Endodermal cell (in vitro differentiated cells): ENCODE measurements at regions not wholly inside any gene's neighbourhood (a gene's known extent, or its start where the extent isn't known, plus 50 kb on each side); places are given as distances from the start of the nearest gene placed in this dataset.

ENCODE experiments used
- DNase-seq: peaks from one replicate; pipeline ENCODE4 v3.0.0-alpha.2; 2017
- H3K27ac ChIP-seq: 2 replicates; pipeline ENCODE4 v1.5.1; 2013; ENCODE audit warnings: mild to moderate bottlenecking, low read depth, low read length, moderate library complexity
- H3K27me3 ChIP-seq: 2 replicates; pipeline ENCODE4 v1.6.1; 2013; ENCODE audit warnings: mild to moderate bottlenecking, low read length, moderate library complexity; ENCODE audit not compliant: insufficient read depth, control insufficient read depth, poor library complexity, severe bottlenecking
- H3K36me3 ChIP-seq: 2 replicates; pipeline ENCODE4 v1.7.0; 2013; ENCODE audit warnings: mild to moderate bottlenecking, low read length, moderate library complexity; ENCODE audit not compliant: control insufficient read depth, insufficient read depth
- H3K4me1 ChIP-seq: one replicate; pipeline ENCODE4 v1.7.0; 2013; ENCODE audit warnings: low read length; ENCODE audit not compliant: control insufficient read depth, insufficient read depth
- H3K4me3 ChIP-seq: 2 replicates; pipeline ENCODE4 v1.5.1; 2013; ENCODE audit warnings: mild to moderate bottlenecking, low read length, moderate library complexity
- H3K9ac ChIP-seq: 2 replicates; pipeline ENCODE4 v1.6.1; 2013; ENCODE audit warnings: mild to moderate bottlenecking, low read length, moderate library complexity; ENCODE audit not compliant: poor library complexity, severe bottlenecking; ENCODE audit errors: extremely low read depth
- H3K9me3 ChIP-seq: 2 replicates; pipeline ENCODE4 v1.6.1; 2013; ENCODE audit warnings: mild to moderate bottlenecking, low read length, moderate library complexity; ENCODE audit not compliant: control insufficient read depth
- H3K27ac Mint-ChIP-seq: 2 replicates; pipeline ENCODE4 v1.8.0; 2020; ENCODE audit warnings: mixed read lengths
- H3K27me3 Mint-ChIP-seq: 2 replicates; pipeline ENCODE4 v1.8.0; 2021; ENCODE audit warnings: mild to moderate bottlenecking, mixed read lengths; ENCODE audit not compliant: insufficient read depth
- H3K36me3 Mint-ChIP-seq: 2 replicates; pipeline ENCODE4 v1.8.0; 2020; ENCODE audit warnings: low read depth, mixed read lengths
- H3K4me1 Mint-ChIP-seq: 2 replicates; pipeline ENCODE4 v1.8.0; 2020; ENCODE audit warnings: mixed read lengths
- H3K4me3 Mint-ChIP-seq: 2 replicates; pipeline ENCODE4 v1.8.0; 2020; ENCODE audit warnings: mild to moderate bottlenecking, moderate library complexity, mixed read lengths
- H3K9me3 Mint-ChIP-seq: 2 replicates; pipeline ENCODE4 v1.8.0; 2020; ENCODE audit warnings: mild to moderate bottlenecking, mixed read lengths
- CTCF ChIP-seq: fragments of 200-600 bp; sonication (generic); conservative IDR thresholded peaks from 2 replicates; pipeline ENCODE4 v1.5.0; 2021; ENCODE audit warnings: antibody characterized with exemption, mild to moderate bottlenecking
- WGBS, 2 experiments: methylation state at CpG; one replicate each; pipeline versions ENCODE4 v1.1.5 to v1.1.7; 2013; ENCODE audit warnings: missing lambda C conversion rate in 2 of 2, mixed read lengths in 1 of 2; ENCODE audit not compliant: insufficient coverage in 1 of 2, insufficient read length in 1 of 2; 5-methylcytosine and 5-hydroxymethylcytosine counted together

- no peak overlapping the region for H3K27ac ChIP-seq
- no peaks in the 10 kb centered on the region for H3K27me3 ChIP-seq
- H3K9ac ChIP-seq: no peak overlapping the region
- 86 to 100% methylated on average over 2 of the region's 2 CpGs for WGBS, 2 experiments
- Mint-ChIP-seq H3K27ac (peak overlapping the region; percentile 41), H3K9me3 (peaks cover 8% of the 10 kb centered on the region), H3K27me3 (no peaks in the 10 kb centered on the region), H3K4me1 (peaks cover 45% of the 10 kb centered on the region), H3K36me3 (peaks cover 8% of the 10 kb centered on the region), H3K4me3 (no peak overlapping the region)
- no peak overlapping the region for H3K4me3 ChIP-seq
- TF ChIP-seq CTCF: no peak
- H3K4me1 ChIP-seq: peaks cover 10% of the 10 kb centered on the region
- H3K9me3 ChIP-seq: no peaks in the 10 kb centered on the region
- DNase-seq: no peak
- no peaks in the 10 kb centered on the region for H3K36me3 ChIP-seq
Observed at GRCh38 chr13:48851707-48852106, 124.0 kb upstream of the FNDC3A start.

GRCh38 chr13:48852911-48853727, 122.6 kb upstream of the FNDC3A start:
- Histone ChIP-seq H3K27ac (no peak overlapping the region), H3K4me3 (no peak overlapping the region), H3K36me3 (no peaks in the 10 kb centered on the region), H3K9me3 (no peaks in the 10 kb centered on the region), H3K9ac (no peak overlapping the region), H3K27me3 (no peaks in the 10 kb centered on the region), H3K4me1 (peaks cover 10% of the 10 kb centered on the region)
- no peak for TF ChIP-seq CTCF
- H3K36me3 Mint-ChIP-seq: peaks cover 8% of the 10 kb centered on the region
- H3K4me3 Mint-ChIP-seq: no peak overlapping the region
- H3K4me1 Mint-ChIP-seq: peaks cover 50% of the 10 kb centered on the region
- H3K9me3 Mint-ChIP-seq: peaks cover 10% of the 10 kb centered on the region
- 93 to 96% methylated on average over 7 to 8 of the region's 8 CpGs for WGBS, 2 experiments
- H3K27me3 Mint-ChIP-seq: no peaks in the 10 kb centered on the region
- DNase-seq: no peak
- no peak overlapping the region for H3K27ac Mint-ChIP-seq

- H3K4me3 Mint-ChIP-seq: no peak overlapping the region
- peaks cover 55% of the 10 kb centered on the region for H3K4me1 Mint-ChIP-seq
- peaks cover 10% of the 10 kb centered on the region for H3K4me1 ChIP-seq
- H3K9ac ChIP-seq: no peak overlapping the region
- no peak overlapping the region for H3K27ac Mint-ChIP-seq
- 84 to 93% methylated on average over 2 to 4 of the region's 5 CpGs for WGBS, 2 experiments
- no peaks in the 10 kb centered on the region for H3K36me3 ChIP-seq
- H3K27me3 ChIP-seq: no peaks in the 10 kb centered on the region
- peaks cover 8% of the 10 kb centered on the region for H3K36me3 Mint-ChIP-seq
- no peaks in the 10 kb centered on the region for H3K27me3 Mint-ChIP-seq
- H3K9me3 Mint-ChIP-seq: peaks cover 10% of the 10 kb centered on the region
- H3K4me3 ChIP-seq: no peak overlapping the region
- TF ChIP-seq CTCF: no peak
- no peak overlapping the region for H3K27ac ChIP-seq
- DNase-seq: no peak
- no peaks in the 10 kb centered on the region for H3K9me3 ChIP-seq
Observed at GRCh38 chr13:48853728-48854102, 122.0 kb upstream of the FNDC3A start.
